ENCODE measurements at regions not wholly inside any gene's neighbourhood (a gene's known extent, or its start where the extent isn't known, plus 50 kb on each side); places are given as distances from the start of the nearest gene placed in this dataset.

DNA sequence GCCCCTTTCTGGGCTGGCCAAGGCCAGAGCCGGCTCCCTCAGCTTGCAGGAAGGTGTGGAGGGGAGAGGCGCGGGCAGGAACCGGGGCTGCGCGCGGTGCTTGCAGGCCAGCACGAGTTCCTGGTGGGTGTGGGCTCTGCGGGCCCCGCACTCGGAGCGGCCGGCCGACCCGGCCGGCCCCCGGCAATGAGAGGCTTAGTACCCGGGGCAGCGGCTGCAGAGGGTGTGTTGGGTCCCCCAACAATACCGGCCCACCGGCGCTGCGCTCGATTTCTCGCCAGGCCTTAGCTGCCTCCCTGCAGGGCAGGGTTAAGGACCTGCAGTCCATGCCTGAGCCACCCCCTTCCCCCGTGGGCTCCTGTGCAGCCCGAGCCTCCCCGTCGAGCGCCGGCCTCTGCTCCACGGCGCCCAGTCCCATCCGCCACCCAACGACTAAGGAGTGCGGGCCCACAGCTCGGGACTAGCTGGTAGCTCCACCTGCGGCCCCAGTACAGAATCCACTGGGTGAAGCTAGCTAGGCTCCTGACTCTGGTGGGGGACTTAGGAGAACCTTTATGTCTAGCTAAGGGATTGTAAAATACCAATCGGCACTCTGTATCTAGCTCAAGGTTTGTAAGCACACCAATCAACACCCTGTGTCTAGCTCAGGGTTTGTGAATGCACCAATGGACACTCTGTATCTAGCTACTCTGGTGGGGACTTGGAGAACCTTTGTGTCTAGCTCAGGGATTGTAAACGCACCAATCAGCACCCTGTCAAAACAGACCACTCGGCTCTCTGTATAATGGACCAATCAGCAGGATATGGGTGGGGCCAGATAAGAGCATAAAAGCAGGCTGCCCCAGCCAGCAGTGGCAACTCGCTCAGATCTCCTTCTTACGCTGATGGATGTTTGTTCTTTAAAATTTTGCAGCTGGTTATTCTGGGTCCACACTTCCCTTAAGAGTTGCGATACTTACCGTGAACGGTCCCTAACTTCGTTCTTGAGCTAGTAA, 167.4 kb upstream of the RREB1 start:
- TF ChIP-seq, protein P1, sequence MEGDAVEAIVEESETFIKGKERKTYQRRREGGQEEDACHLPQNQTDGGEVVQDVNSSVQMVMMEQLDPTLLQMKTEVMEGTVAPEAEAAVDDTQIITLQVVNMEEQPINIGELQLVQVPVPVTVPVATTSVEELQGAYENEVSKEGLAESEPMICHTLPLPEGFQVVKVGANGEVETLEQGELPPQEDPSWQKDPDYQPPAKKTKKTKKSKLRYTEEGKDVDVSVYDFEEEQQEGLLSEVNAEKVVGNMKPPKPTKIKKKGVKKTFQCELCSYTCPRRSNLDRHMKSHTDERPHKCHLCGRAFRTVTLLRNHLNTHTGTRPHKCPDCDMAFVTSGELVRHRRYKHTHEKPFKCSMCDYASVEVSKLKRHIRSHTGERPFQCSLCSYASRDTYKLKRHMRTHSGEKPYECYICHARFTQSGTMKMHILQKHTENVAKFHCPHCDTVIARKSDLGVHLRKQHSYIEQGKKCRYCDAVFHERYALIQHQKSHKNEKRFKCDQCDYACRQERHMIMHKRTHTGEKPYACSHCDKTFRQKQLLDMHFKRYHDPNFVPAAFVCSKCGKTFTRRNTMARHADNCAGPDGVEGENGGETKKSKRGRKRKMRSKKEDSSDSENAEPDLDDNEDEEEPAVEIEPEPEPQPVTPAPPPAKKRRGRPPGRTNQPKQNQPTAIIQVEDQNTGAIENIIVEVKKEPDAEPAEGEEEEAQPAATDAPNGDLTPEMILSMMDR (IDR thresholded peaks at IDR 0.05) = no peak
- TF ChIP-seq POLR2A (IDR thresholded peaks at IDR 0.05) = no peak

All from uterus (tissue), 2 donors.